Memory B cell (primary cell): ENCODE measurements at regions not wholly inside any gene's neighbourhood (a gene's known extent, or its start where the extent isn't known, plus 50 kb on each side); places are given as distances from the start of the nearest gene placed in this dataset.

ENCODE experiments used
- ATAC-seq: fragments of 150-1000 bp; cut with Tn5 transposase; 2 replicates; pipeline ENCODE4 v1.10.0; 2021; ENCODE audit warnings: low read depth, mild to moderate bottlenecking, moderate library complexity
- DNase-seq, 2 donors: peaks; one replicate each; pipeline ENCODE4 v3.0.0; 2022; ENCODE audit warnings: low spot score in 2 of 2
- H3K27ac Mint-ChIP-seq: one replicate; pipeline ENCODE4 v1.8.0; 2022; ENCODE audit warnings: mild to moderate bottlenecking, moderate library complexity, mixed read lengths
- H3K27me3 Mint-ChIP-seq: one replicate; pipeline ENCODE4 v1.8.0; 2022; ENCODE audit warnings: mixed read lengths
- H3K36me3 Mint-ChIP-seq: one replicate; pipeline ENCODE4 v1.8.0; 2022; ENCODE audit warnings: mild to moderate bottlenecking, mixed read lengths
- H3K4me1 Mint-ChIP-seq: one replicate; pipeline ENCODE4 v1.8.0; 2022; ENCODE audit warnings: mixed read lengths
- H3K4me3 Mint-ChIP-seq: one replicate; pipeline ENCODE4 v1.8.0; 2022; ENCODE audit warnings: mild to moderate bottlenecking, moderate library complexity, mixed read lengths
- H3K9me3 Mint-ChIP-seq: one replicate; pipeline ENCODE4 v1.8.0; 2022; ENCODE audit warnings: mixed read lengths

DNA sequence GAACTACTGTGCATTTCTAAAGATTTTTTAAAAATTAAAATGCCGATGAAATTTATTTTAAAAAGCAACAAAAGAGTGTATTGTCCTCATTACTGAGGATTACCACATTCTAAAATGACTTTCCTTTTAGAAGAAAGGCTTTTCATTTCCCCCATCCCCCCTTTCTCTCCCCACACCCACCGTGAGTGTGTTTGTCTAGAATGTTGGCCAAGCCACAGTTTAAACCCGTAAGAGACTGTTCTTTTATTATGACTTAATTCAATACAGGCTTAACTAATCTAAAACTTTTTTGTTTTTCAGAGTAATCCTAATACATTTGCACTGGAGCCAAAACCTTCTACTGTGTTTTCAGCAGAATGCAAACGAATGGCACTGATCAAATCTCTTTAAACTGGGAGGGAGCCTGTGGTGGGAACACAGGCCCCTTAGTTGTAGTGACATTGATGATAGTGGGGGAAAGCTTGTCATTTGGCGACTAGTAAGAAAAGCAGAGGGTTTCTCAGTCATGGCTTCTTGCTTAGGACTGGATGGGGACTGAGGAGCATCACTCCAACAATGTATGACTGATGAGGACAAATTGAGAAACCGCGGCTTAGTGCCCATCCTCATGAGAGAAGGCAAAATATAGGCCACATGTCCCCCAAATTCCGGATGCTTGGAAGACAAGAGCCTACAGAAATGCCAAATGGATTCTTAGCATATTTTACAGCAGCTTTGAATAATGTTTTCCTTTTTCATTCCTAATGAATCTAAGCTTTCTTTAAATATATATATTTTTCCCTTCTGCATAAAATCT lies 154.0 kb upstream of the SMIM21 start:
- no peak for DNase-seq
- Mint-ChIP-seq H3K36me3 (no peaks in the 10 kb centered on the region), H3K27ac (no peak overlapping the region), H3K9me3 (peaks cover 1% of the 10 kb centered on the region), H3K4me1 (no peaks in the 10 kb centered on the region), H3K4me3 (no peak overlapping the region), H3K27me3 (no peaks in the 10 kb centered on the region)
- no peak for ATAC-seq

DNA sequence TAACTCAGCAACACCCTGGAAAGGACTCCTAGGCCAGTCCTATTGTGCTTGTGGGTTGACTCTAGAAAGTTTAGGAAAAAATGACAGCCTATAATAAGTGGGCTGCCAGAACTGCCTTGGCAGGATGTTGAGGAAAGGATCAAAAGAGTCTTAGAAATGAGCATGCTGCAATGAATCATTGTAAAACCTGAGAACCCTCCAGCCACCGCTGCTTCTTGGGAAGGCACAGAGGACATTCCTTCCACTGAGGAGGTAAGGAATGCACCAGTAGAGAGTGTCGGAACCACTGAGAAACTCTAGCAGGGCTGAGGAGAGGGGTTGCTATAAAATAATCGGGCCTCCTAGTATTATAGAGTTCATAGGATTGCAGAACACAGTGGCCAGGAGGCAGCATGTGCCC lies 146.7 kb upstream of the SMIM21 start:
- ATAC-seq (no peak), DNase-seq (no peak)
- Mint-ChIP-seq H3K9me3 (peaks cover 5% of the 10 kb centered on the region), H3K27me3 (no peaks in the 10 kb centered on the region), H3K27ac (no peak overlapping the region), H3K4me3 (no peak overlapping the region), H3K36me3 (no peaks in the 10 kb centered on the region), H3K4me1 (no peaks in the 10 kb centered on the region)

DNA sequence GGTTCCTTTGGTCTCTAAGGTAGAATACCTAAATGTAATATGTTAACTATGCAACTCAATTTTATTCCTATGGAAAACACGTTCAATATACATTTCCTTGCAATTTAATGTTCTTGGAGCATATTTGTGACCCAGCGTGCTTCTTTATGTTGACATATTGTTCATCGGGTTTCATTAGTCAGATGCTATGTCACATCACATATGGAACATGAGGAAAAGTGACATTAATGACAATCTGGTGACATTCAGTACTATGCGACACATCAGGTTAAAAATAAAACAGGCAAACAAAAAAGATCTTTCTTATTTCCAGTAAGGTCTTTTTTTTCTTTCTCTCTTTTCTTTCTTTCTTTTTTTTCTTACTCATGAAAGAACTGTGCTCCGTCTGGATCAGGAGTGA lies 135.6 kb upstream of the SMIM21 start:
- Mint-ChIP-seq H3K27me3 (no peaks in the 10 kb centered on the region), H3K27ac (no peak overlapping the region), H3K36me3 (no peaks in the 10 kb centered on the region), H3K4me3 (no peak overlapping the region), H3K9me3 (no peaks in the 10 kb centered on the region), H3K4me1 (no peaks in the 10 kb centered on the region)
- DNase-seq (no peak), ATAC-seq (no peak)

DNA sequence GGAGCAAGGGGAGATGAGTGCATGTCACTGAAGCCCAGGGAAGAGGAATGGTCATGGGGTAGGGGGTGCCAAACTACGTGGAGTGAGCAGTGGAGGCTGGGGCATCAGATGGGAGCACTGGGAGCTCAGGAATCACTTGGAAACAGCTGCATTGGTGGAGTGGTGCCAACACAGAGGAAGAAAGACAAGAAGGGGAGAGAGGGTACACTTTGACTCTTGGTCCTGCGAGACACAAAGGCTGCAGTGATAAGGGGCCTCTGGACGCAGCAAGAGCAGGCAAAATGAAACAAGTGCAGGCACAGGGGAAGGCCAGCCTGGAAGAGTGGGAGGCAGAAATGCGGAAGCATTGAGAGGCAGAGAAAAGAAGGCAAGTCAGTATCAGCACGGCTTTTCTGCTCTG lies 134.7 kb upstream of the SMIM21 start:
- no peaks in the 10 kb centered on the region for H3K4me1 Mint-ChIP-seq
- no peak for DNase-seq
- no peaks in the 10 kb centered on the region for H3K9me3 Mint-ChIP-seq
- no peak overlapping the region for H3K27ac Mint-ChIP-seq
- H3K4me3 Mint-ChIP-seq = no peak overlapping the region
- ATAC-seq = no peak
- no peaks in the 10 kb centered on the region for H3K36me3 Mint-ChIP-seq
- H3K27me3 Mint-ChIP-seq = no peaks in the 10 kb centered on the region

DNA sequence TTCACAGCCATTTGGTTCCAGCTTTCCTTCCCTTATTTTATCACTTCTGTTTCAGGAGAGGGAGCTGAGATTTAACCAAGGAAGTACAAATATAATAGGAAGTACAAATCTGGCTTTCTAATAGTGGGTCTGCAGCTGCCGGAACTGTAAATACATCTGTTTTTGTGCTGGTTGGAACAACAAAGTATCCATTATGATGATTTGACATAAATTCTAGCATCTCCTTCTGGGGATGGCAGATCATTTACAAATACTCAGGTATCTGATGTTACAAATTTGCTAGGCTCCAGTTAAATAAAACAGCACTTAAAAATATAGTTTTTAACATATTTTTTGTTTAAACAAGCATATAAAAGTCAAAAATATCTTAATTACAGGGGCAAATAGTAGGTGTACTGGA lies 131.3 kb upstream of the SMIM21 start:
- Mint-ChIP-seq H3K9me3 (no peaks in the 10 kb centered on the region), H3K4me3 (no peak overlapping the region), H3K27me3 (no peaks in the 10 kb centered on the region), H3K4me1 (no peaks in the 10 kb centered on the region), H3K36me3 (no peaks in the 10 kb centered on the region), H3K27ac (no peak overlapping the region)
- DNase-seq (no peak), ATAC-seq (no peak)

DNA sequence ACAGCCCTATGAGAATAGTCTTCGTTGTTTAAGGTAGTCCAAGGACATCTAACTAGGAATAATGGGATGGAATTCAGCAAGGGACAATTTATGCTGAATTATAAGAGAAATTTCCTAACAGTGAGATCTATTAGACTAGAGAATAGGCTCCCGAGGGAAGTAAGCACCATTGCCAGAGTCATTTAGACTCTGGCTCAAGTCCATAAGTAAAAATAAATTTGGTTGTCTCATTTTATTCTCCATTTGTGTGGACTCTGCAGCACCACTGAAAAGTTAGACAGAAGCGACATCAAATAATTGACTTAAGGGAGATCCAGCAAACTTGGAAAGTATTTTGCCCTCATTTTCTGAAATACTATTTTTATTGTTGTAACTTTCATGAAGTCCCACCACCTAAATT lies 129.3 kb upstream of the SMIM21 start:
- Mint-ChIP-seq H3K27ac (no peak overlapping the region), H3K9me3 (no peaks in the 10 kb centered on the region), H3K4me1 (no peaks in the 10 kb centered on the region), H3K36me3 (no peaks in the 10 kb centered on the region), H3K4me3 (no peak overlapping the region), H3K27me3 (no peaks in the 10 kb centered on the region)
- DNase-seq (no peak), ATAC-seq (no peak)

DNA sequence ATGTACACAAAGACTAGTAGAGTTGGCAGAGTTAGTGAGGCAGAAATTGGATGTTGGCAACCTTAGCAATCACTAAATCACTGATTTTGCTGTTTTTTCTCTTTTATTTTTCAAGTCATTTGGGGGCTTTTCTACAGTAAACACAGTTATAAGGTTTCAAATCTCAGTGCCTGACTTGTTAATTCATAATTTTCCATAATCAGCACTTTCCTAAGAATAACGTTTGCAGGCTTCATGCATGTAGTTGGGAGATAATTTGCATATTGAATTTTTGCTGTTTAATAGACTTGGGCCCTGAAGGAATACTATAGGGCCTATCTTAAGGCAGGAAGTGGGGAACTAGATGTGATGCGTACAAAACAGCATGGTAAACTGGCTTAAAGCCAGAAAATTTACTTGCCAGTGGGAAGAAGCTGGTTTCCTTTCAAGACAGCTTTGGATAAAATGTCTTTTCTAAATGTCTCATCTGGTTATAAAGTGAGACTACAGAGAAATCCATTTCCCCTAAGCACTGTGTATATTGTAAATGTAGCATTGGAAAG lies 127.2 kb upstream of the SMIM21 start:
- H3K9me3 Mint-ChIP-seq = no peaks in the 10 kb centered on the region
- H3K4me3 Mint-ChIP-seq = no peak overlapping the region
- no peak overlapping the region for H3K27ac Mint-ChIP-seq
- peaks cover 9% of the 10 kb centered on the region for H3K27me3 Mint-ChIP-seq
- ATAC-seq = no peak
- no peaks in the 10 kb centered on the region for H3K4me1 Mint-ChIP-seq
- H3K36me3 Mint-ChIP-seq = no peaks in the 10 kb centered on the region
- DNase-seq = no peak

DNA sequence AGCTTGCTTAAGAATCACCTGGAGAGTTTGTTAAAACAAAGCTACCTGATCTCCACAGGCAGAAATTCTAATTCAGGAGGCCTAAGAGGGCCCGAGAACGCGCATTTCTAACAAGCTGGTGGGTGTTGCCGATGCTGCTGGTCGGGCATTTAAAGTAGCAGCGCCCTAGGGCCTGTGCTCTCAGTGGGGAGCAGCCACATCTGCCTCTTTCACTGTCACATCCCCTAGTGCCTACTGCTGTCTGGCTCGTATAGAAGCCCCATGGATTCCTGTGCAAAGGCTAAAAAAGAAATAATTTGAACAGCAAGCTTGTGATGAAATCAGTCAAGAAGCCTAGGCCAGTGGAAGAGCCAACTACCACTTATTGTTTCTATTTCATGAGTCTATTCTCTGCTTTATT lies 126.7 kb upstream of the SMIM21 start:
- ATAC-seq = no peak
- H3K27me3 Mint-ChIP-seq = peaks cover 14% of the 10 kb centered on the region
- DNase-seq = no peak
- no peak overlapping the region for H3K27ac Mint-ChIP-seq
- peaks cover under 1% of the 10 kb centered on the region for H3K4me1 Mint-ChIP-seq
- no peak overlapping the region for H3K4me3 Mint-ChIP-seq
- H3K36me3 Mint-ChIP-seq = no peaks in the 10 kb centered on the region
- H3K9me3 Mint-ChIP-seq = no peaks in the 10 kb centered on the region

DNA sequence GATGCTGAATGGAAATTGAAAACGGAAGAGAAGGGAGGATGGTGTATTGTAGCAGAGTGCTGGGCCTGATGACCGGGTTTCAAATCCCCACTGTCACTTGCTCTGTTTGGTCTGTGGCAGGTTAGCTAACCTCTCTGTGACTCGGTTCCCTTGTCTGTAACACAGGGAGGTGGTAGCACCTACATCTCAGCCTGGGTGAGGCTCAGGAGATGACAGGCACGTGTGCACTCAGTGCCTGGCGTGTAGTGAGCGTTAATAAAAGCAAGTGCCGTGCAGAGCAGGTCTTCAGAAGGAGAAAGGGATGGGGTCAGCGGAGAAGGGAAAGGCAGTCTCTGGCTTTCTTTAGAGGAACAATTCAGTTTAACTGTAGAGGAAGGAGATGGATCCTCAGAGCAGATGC lies 125.5 kb upstream of the SMIM21 start:
- Mint-ChIP-seq H3K9me3 (no peaks in the 10 kb centered on the region), H3K4me1 (peaks cover 7% of the 10 kb centered on the region), H3K4me3 (no peak overlapping the region), H3K36me3 (no peaks in the 10 kb centered on the region), H3K27ac (no peak overlapping the region), H3K27me3 (peaks cover 15% of the 10 kb centered on the region)
- no peak for DNase-seq
- no peak for ATAC-seq

DNA sequence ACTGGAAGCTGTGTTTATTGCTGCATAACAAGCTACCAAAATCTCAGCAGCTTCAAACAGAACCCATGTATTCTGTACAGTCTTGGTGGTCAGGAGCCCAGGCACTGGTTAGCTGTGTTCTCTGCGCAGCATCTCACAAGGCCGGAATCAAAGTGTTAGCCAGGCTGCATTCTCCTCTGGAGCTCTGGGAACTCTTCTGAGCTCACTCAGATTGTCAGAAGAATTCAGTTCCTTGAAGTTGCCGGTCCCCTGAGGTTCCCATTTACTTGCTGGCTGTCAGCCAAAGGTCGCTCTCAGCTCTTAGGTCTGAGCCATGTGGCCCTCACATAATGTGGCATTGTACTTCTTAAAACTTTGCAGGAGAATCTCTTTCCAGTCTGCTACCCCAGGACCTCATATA lies 123.6 kb upstream of the SMIM21 start:
- no peak for ATAC-seq
- Mint-ChIP-seq H3K27me3 (peaks cover 15% of the 10 kb centered on the region), H3K4me3 (no peak overlapping the region), H3K9me3 (no peaks in the 10 kb centered on the region), H3K36me3 (no peaks in the 10 kb centered on the region), H3K4me1 (peaks cover 7% of the 10 kb centered on the region), H3K27ac (no peak overlapping the region)
- DNase-seq = no peak

DNA sequence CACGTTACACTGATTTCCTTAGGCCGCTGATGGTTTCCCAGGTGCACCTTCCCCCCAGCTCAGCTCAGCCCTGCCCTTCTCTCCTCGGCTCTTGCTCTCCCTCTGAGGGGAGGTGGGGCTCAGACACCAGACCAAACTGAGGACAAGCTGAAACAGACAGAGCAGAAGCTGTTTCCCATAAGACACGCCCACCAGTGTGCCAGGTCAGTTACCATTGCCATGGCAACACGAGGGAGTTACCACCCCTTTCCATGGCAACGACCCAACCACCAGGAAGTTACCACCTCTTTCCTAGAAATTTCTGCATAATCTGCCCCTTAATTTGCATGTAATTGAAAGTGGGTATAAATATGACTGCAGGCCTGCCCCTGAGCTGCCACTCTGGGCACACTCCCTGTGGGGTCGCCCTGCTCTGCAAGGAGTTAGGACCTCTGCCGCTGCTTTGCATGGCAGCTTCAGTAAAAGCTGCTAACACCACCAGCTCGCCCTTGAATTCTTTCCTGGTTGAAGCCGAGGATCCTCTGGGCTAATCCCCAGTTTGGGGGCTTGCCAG lies 120.9 kb upstream of the SMIM21 start:
- Mint-ChIP-seq H3K36me3 (no peaks in the 10 kb centered on the region), H3K9me3 (no peaks in the 10 kb centered on the region), H3K4me3 (no peak overlapping the region), H3K4me1 (peaks cover 7% of the 10 kb centered on the region), H3K27me3 (peaks cover 15% of the 10 kb centered on the region), H3K27ac (no peak overlapping the region)
- ATAC-seq (no peak), DNase-seq (no peak)

DNA sequence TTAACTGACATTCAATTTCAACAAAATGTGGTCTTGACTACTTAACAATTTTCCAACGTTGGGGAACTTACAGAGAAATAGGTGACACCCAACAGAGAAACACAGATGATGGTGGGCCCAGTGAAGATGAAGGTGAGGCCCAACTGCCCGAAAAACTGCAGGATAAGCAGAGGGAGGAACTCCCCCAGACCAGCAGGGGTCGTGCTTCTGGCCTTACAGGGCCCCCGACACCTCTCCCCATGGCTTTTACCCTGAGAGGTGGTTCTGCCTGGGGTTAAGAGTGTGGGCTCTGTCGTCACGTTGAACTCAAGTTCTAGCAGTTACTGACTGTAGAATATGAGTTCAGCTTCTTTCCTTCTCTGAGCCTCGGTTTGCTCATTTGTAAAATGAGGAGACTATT lies 119.5 kb upstream of the SMIM21 start:
- Mint-ChIP-seq H3K9me3 (no peaks in the 10 kb centered on the region), H3K4me1 (peaks cover 7% of the 10 kb centered on the region), H3K36me3 (no peaks in the 10 kb centered on the region), H3K27me3 (peaks cover 15% of the 10 kb centered on the region), H3K4me3 (no peak overlapping the region), H3K27ac (no peak overlapping the region)
- DNase-seq = no peak
- no peak for ATAC-seq

DNA sequence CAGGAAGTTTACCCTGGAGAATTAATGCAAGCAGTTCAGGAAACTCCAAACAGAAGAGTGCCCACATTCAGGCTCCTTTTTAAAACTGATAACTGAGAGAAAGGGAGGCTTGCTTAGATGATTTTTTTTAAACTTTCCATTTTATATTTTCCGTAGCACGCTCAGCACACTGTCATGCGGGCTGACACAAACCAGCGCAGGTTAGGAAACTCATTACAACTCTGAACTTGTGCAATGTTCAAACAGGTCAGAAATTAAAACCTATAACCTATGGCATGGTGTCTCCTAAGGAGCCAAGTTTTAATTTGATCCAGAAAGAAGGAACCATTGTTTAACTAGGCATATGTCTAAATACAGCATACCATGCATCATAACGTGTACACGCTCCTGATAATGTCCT lies 117.7 kb upstream of the SMIM21 start:
- H3K27me3 Mint-ChIP-seq = peaks cover 10% of the 10 kb centered on the region
- H3K36me3 Mint-ChIP-seq = no peaks in the 10 kb centered on the region
- H3K27ac Mint-ChIP-seq = no peak overlapping the region
- peaks cover 7% of the 10 kb centered on the region for H3K4me1 Mint-ChIP-seq
- no peaks in the 10 kb centered on the region for H3K9me3 Mint-ChIP-seq
- no peak overlapping the region for H3K4me3 Mint-ChIP-seq
- DNase-seq = no peak
- ATAC-seq = no peak

DNA sequence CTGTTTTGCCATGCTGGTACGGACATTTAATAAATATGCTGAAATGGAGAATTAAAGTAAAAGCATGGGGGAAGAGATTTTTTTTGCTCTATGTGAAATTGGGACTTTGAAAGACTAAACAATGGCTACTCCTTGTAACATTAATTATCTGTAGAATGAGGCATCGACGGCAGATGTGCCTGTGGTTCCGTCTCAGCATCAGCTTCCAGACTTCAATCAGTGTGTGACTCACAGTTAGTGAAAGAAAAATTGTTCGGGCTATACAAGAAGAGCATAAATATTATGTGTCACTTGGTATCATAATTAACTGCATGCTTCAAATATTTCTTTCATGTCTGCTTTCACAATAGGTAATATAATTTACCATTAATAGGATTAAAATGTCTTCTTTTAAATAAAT lies 117.0 kb upstream of the SMIM21 start:
- no peak overlapping the region for H3K27ac Mint-ChIP-seq
- DNase-seq = no peak
- H3K9me3 Mint-ChIP-seq = no peaks in the 10 kb centered on the region
- H3K4me1 Mint-ChIP-seq = peaks cover 7% of the 10 kb centered on the region
- H3K36me3 Mint-ChIP-seq = no peaks in the 10 kb centered on the region
- no peak for ATAC-seq
- peaks cover 4% of the 10 kb centered on the region for H3K27me3 Mint-ChIP-seq
- H3K4me3 Mint-ChIP-seq = no peak overlapping the region

DNA sequence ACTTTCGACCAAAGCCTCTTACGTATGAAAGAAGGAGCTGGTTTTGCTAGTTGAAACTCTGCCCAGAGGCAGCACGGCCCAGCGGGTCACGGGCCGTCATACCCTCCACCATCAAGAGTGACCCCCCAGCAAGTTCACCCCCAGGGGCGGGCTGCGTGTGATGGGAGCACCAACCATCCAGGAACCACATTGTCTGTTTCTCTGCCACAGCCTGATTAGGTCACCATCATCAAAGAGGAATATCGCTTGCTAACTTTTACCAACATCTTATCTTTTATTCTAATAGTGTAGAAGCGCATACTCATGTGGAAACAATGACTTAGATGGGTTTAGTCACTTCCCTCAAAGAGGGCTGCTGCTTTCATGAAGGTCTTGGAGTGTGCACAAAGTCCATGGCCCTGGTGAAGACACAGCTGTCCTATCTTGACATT lies 116.6 kb upstream of the SMIM21 start:
- no peak for ATAC-seq
- H3K4me3 Mint-ChIP-seq = no peak overlapping the region
- H3K36me3 Mint-ChIP-seq = no peaks in the 10 kb centered on the region
- H3K9me3 Mint-ChIP-seq = no peaks in the 10 kb centered on the region
- H3K27me3 Mint-ChIP-seq = peaks cover under 1% of the 10 kb centered on the region
- H3K4me1 Mint-ChIP-seq = peaks cover 5% of the 10 kb centered on the region
- no peak overlapping the region for H3K27ac Mint-ChIP-seq
- no peak for DNase-seq
